HG03354 (cell line): ENCODE measurements at regions not wholly inside any gene's neighbourhood (a gene's known extent, or its start where the extent isn't known, plus 50 kb on each side); places are given as distances from the start of the nearest gene placed in this dataset.

ENCODE experiments used
- ATAC-seq: cut with Tn5 transposase; IDR thresholded peaks from one replicate; pipeline ENCODE4 v1.9.1; 2021; ENCODE audit warnings: mild to moderate bottlenecking; ENCODE audit not compliant: unreplicated experiment, poor library complexity, severe bottlenecking

- no peak for ATAC-seq
Measured at GRCh38 chr3:31254483-31254882, 278.2 kb upstream of the STT3B start.

GRCh38 chr3:31255007-31255581 is 277.6 kb upstream of the STT3B start:
- no peak for ATAC-seq

GRCh38 chr3:31262201-31262600 is 270.5 kb upstream of the STT3B start:
- ATAC-seq, result no peak

- ATAC-seq, result no peak
Measured at GRCh38 chr3:31263897-31264296, 268.8 kb upstream of the STT3B start.

- no peak for ATAC-seq
Measured at GRCh38 chr3:31265646-31266428, 266.9 kb upstream of the STT3B start.

GRCh38 chr3:31268868-31269267 is 263.9 kb upstream of the STT3B start:
- no peak for ATAC-seq

- no peak for ATAC-seq
Measured at GRCh38 chr3:31270010-31270409, 262.7 kb upstream of the STT3B start.

GRCh38 chr3:31274326-31275024 is 258.2 kb upstream of the STT3B start:
- ATAC-seq, result no peak

GRCh38 chr3:31275038-31275572 is 257.6 kb upstream of the STT3B start:
- no peak for ATAC-seq

- no peak for ATAC-seq
Measured at GRCh38 chr3:31275583-31275982, 257.1 kb upstream of the STT3B start.

GRCh38 chr3:31277582-31277981 is 255.1 kb upstream of the STT3B start:
- no peak for ATAC-seq

GRCh38 chr3:31278532-31278931 is 254.2 kb upstream of the STT3B start:
- no peak for ATAC-seq

- ATAC-seq, result no peak
Measured at GRCh38 chr3:31284776-31285175, 247.9 kb upstream of the STT3B start.

GRCh38 chr3:31285833-31286486 is 246.8 kb upstream of the STT3B start:
- no peak for ATAC-seq

GRCh38 chr3:31288224-31288623 is 244.5 kb upstream of the STT3B start:
- no peak for ATAC-seq

- no peak for ATAC-seq
Measured at GRCh38 chr3:31288641-31289100, 244.1 kb upstream of the STT3B start.

GRCh38 chr3:31289584-31289983 is 243.1 kb upstream of the STT3B start:
- no peak for ATAC-seq

- no peak for ATAC-seq
Measured at GRCh38 chr3:31290046-31290445, 242.7 kb upstream of the STT3B start.

GRCh38 chr3:31291818-31292217 is 240.9 kb upstream of the STT3B start:
- no peak for ATAC-seq
